HCT116 (cell line): ENCODE measurements at regions not wholly inside any gene's neighbourhood (a gene's known extent, or its start where the extent isn't known, plus 50 kb on each side); places are given as distances from the start of the nearest gene placed in this dataset.

Experiments used
- ATAC-seq: fragments of 200-7000 bp; cut with Tn5 transposase; 2 replicates; pipeline ENCODE4 v1.9.1; 2020; ENCODE audit warnings: mild to moderate bottlenecking, moderate library complexity
- BruUV-seq: library from RNA; stranded (reverse); fragments of 400-500 nt; replicated peaks from 2 replicates; lab custom pipeline; 2021; lab: Mats Ljungman, UMichigan
- CTCF ChIA-PET: fragments of 300-600 bp; sonication (Branson Sonifier 250); formaldehyde crosslinking; loops from one replicate; lab custom pipeline; 2021; ENCODE audit warnings: antibody characterized with exemption; lab: Charles Lee
- POLR2A ChIA-PET: fragments of 300-600, 350-600 bp; sonication (Branson Sonifier 250); formaldehyde crosslinking; loops from one replicate; lab custom pipeline; 2021; ENCODE audit warnings: antibody characterized with exemption; lab: Charles Lee
- RAD21 ChIA-PET, 2 experiments: fragments of 300-600 bp; sonication (Branson Sonifier 250); formaldehyde crosslinking; loops; one replicate each; lab custom pipeline; 2023; ENCODE audit warnings: low total read pairs in 2 of 2; ENCODE audit not compliant: uncharacterized antibody in 2 of 2, unreplicated experiment in 2 of 2, low non-redundant PET in 1 of 2; lab: Charles Lee
- DNase-seq: peaks from one replicate; pipeline ENCODE4 v3.0.0-alpha.2; 2010; ENCODE audit warnings: low read depth, low spot score
- H2AFZ ChIP-seq: fragments of 200-600 bp; shearing (Covaris generic), sonication (generic); 2 replicates; pipeline ENCODE4 v1.6.1; 2017; ENCODE audit warnings: low read depth, mixed run types, mixed read lengths, antibody characterized with exemption, low read length; ENCODE audit not compliant: poor library complexity, severe bottlenecking
- H3K27ac ChIP-seq: 2 replicates; pipeline ENCODE4 v1.5.1; 2012; ENCODE audit warnings: low read depth, low read length
- H3K27me3 ChIP-seq: fragments of 200-600 bp; sonication (generic); 2 replicates; pipeline ENCODE4 v1.6.1; 2016; ENCODE audit warnings: mixed run types, low read length, mixed read lengths; ENCODE audit not compliant: insufficient read depth
- H3K36me3 ChIP-seq, 2 experiments: fragments of 200-500 bp in 1 of 2; fragments of 200-600 bp in 1 of 2; sonication (Bioruptor generic) in 1 of 2; sonication (generic) in 1 of 2; 2 replicates each; pipeline versions ENCODE4 v1.5.1 to v1.6.1; 2014 to 2016; ENCODE audit warnings: low read length in 2 of 2, inconsistent platforms in 1 of 2, mixed read lengths in 1 of 2, mixed run types in 1 of 2; ENCODE audit not compliant: insufficient read depth in 2 of 2, control insufficient read depth in 1 of 2
- H3K4me1 ChIP-seq, 2 experiments: fragments of 200-600 bp in 1 of 2; sonication (generic) in 1 of 2; 2 replicates each; pipeline versions ENCODE4 v1.5.1 to v1.6.1; 2012 to 2017; ENCODE audit warnings: low read length in 2 of 2, inconsistent platforms in 1 of 2, mild to moderate bottlenecking in 1 of 2, mixed read lengths in 1 of 2, mixed run types in 1 of 2, moderate library complexity in 1 of 2; ENCODE audit not compliant: insufficient read depth in 2 of 2, control insufficient read depth in 1 of 2
- H3K4me2 ChIP-seq: fragments of 200-600 bp; sonication (generic); 2 replicates; pipeline ENCODE4 v1.6.1; 2017; ENCODE audit warnings: mixed run types, low read length, mixed read lengths
- H3K4me3 ChIP-seq, 2 experiments: fragments of 200-600 bp in 1 of 2; sonication (generic) in 1 of 2; replicated peaks in 1 of 2; 2 replicates each; pipeline ENCODE4 v1.5.1; 2011 to 2016; ENCODE audit warnings: low read length in 2 of 2, control low read depth in 1 of 2, low read depth in 1 of 2, mild to moderate bottlenecking in 1 of 2, mixed read lengths in 1 of 2, mixed run types in 1 of 2
- H3K79me2 ChIP-seq: fragments of 200-600 bp; sonication (generic); 2 replicates; pipeline ENCODE4 v1.6.1; 2017; ENCODE audit warnings: mild to moderate bottlenecking, mixed run types, low read length, moderate library complexity, mixed read lengths; ENCODE audit not compliant: insufficient read depth
- H3K9ac ChIP-seq: fragments of 200-600 bp; sonication (generic); 2 replicates; pipeline ENCODE4 v1.6.1; 2016; ENCODE audit warnings: low read length, mixed read lengths
- H3K9me2 ChIP-seq: fragments of 200-600 bp; sonication (generic), shearing (Covaris generic); 2 replicates; pipeline ENCODE4 v1.6.1; 2017; ENCODE audit warnings: mixed run types, mild to moderate bottlenecking, moderate library complexity; ENCODE audit not compliant: insufficient read depth
- H3K9me3 ChIP-seq, 2 experiments: fragments of 200-500 bp in 1 of 2; fragments of 200-600 bp in 1 of 2; sonication (Bioruptor generic) in 1 of 2; sonication (generic) in 1 of 2; 2 replicates each; pipeline ENCODE4 v1.6.1; 2014 to 2017; ENCODE audit warnings: low read length in 2 of 2, mixed read lengths in 2 of 2, inconsistent platforms in 1 of 2, low read depth in 1 of 2, mild to moderate bottlenecking in 1 of 2, mixed run types in 1 of 2, moderate library complexity in 1 of 2; ENCODE audit not compliant: control insufficient read depth in 1 of 2, insufficient read depth in 1 of 2
- H4K20me1 ChIP-seq: fragments of 200-600 bp; sonication (generic), shearing (Covaris generic); 2 replicates; pipeline ENCODE4 v1.6.1; 2017; ENCODE audit warnings: mixed run types, mild to moderate bottlenecking, moderate library complexity; ENCODE audit not compliant: insufficient read depth
- CEBPB ChIP-seq: IDR thresholded peaks from 2 replicates; pipeline ENCODE4 v1.6.1; 2012; ENCODE audit warnings: low read depth
- ELF1 ChIP-seq: IDR thresholded peaks from 2 replicates; pipeline ENCODE4 v1.6.1; 2012; ENCODE audit warnings: low read depth, borderline replicate concordance
- FOSL1 ChIP-seq: IDR thresholded peaks from 2 replicates; pipeline ENCODE4 v1.6.1; 2012; ENCODE audit warnings: low read depth
- JUND ChIP-seq: IDR thresholded peaks from 2 replicates; pipeline ENCODE4 v1.6.1; 2012
- POLR2AphosphoS5 ChIP-seq: IDR thresholded peaks from 2 replicates; pipeline ENCODE4 v1.6.1; 2011; ENCODE audit warnings: mild to moderate bottlenecking, low read depth, low read length, moderate library complexity
- RAD21 ChIP-seq: IDR thresholded peaks from 2 replicates; pipeline ENCODE4 v1.6.1; 2012; ENCODE audit warnings: low read depth, mild to moderate bottlenecking
- SP1 ChIP-seq: IDR thresholded peaks from 2 replicates; pipeline ENCODE4 v1.6.1; 2012; ENCODE audit warnings: low read depth
- ZNF274 ChIP-seq: fragments of 200-500 bp; sonication (Bioruptor generic); IDR thresholded peaks from 2 replicates; pipeline ENCODE4 v1.6.1; 2014; ENCODE audit warnings: mild to moderate bottlenecking, low read depth, low read length, inconsistent platforms
- intact Hi-C: fragments of 100-400 bp; cut with micrococcal nuclease; formaldehyde crosslinking; loops from 2 replicates; pipeline ENCODE4 v1.10.0; 2022
- TF ChIP-seq, protein P1 (sequence below): IDR thresholded peaks from 2 replicates; pipeline ENCODE4 v1.6.1; 2011; ENCODE audit warnings: mild to moderate bottlenecking, low read length, moderate library complexity; ENCODE audit not compliant: insufficient replicate concordance; ENCODE audit errors: extremely low read depth
- TF ChIP-seq, protein P2 (sequence below): IDR thresholded peaks from 2 replicates; pipeline ENCODE4 v1.6.1; 2012; ENCODE audit warnings: low read depth
- TF ChIP-seq, protein P3 (sequence below): IDR thresholded peaks from 2 replicates; pipeline ENCODE4 v1.6.1; 2012

DNA sequence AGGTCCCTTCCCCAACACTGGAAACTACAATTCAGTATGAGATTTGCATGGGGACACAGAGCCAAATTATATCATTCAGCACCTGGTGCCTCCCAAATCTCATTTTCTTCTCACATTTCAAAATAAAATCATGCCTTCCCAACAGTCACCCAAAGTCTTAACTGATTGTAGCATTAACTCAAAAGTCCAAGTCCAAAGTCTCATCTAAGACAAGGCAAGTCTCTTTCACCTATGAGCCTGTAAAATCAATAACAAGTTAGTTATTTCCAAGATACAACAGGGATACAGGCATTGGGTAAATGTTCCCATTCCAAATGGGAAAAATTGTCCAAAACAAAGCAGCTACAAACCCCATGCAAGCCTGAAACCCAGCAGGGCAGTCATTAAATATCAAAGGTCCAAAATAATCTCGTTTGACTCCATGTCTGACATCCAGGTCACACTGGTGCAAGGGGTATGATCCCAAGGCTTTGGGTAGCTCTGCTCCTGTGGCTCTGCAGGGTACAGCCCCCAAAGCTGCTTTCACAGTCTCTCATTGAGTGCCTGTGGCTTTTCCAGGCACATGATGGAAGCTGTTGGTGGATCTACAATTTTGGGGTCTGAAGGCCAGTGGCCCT, 1370.1 kb upstream of the DDX18 start:
- ATAC-seq (no peak), DNase-seq (no peak)
- intact Hi-C loops, result no loop called here
- Histone ChIP-seq H3K9me2 (no peaks in the 10 kb centered on the region), H4K20me1 (no peaks in the 10 kb centered on the region), H3K36me3 (no peaks in the 10 kb centered on the region), H3K9ac (no peak overlapping the region), H2AFZ (no peak overlapping the region), H3K4me1 (no peaks in the 10 kb centered on the region), H3K4me2 (no peak overlapping the region), H3K27ac (no peak overlapping the region), H3K9me3 (peaks cover 8 to 24% of the 10 kb centered on the region in 2 experiments; a peak in 2 of 4 replicates), H3K79me2 (no peaks in the 10 kb centered on the region), H3K27me3 (no peaks in the 10 kb centered on the region), H3K4me3 (no peak overlapping the region)
- TF ChIP-seq SP1 (no peak), CEBPB (no peak), ELF1 (no peak), JUND (no peak), FOSL1 (no peak), ZNF274 (no peak), RAD21 (no peak), POLR2AphosphoS5 (no peak)
- TF ChIP-seq, protein P1, sequence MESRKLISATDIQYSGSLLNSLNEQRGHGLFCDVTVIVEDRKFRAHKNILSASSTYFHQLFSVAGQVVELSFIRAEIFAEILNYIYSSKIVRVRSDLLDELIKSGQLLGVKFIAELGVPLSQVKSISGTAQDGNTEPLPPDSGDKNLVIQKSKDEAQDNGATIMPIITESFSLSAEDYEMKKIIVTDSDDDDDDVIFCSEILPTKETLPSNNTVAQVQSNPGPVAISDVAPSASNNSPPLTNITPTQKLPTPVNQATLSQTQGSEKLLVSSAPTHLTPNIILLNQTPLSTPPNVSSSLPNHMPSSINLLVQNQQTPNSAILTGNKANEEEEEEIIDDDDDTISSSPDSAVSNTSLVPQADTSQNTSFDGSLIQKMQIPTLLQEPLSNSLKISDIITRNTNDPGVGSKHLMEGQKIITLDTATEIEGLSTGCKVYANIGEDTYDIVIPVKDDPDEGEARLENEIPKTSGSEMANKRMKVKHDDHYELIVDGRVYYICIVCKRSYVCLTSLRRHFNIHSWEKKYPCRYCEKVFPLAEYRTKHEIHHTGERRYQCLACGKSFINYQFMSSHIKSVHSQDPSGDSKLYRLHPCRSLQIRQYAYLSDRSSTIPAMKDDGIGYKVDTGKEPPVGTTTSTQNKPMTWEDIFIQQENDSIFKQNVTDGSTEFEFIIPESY, result no peak
- TF ChIP-seq, protein P2, sequence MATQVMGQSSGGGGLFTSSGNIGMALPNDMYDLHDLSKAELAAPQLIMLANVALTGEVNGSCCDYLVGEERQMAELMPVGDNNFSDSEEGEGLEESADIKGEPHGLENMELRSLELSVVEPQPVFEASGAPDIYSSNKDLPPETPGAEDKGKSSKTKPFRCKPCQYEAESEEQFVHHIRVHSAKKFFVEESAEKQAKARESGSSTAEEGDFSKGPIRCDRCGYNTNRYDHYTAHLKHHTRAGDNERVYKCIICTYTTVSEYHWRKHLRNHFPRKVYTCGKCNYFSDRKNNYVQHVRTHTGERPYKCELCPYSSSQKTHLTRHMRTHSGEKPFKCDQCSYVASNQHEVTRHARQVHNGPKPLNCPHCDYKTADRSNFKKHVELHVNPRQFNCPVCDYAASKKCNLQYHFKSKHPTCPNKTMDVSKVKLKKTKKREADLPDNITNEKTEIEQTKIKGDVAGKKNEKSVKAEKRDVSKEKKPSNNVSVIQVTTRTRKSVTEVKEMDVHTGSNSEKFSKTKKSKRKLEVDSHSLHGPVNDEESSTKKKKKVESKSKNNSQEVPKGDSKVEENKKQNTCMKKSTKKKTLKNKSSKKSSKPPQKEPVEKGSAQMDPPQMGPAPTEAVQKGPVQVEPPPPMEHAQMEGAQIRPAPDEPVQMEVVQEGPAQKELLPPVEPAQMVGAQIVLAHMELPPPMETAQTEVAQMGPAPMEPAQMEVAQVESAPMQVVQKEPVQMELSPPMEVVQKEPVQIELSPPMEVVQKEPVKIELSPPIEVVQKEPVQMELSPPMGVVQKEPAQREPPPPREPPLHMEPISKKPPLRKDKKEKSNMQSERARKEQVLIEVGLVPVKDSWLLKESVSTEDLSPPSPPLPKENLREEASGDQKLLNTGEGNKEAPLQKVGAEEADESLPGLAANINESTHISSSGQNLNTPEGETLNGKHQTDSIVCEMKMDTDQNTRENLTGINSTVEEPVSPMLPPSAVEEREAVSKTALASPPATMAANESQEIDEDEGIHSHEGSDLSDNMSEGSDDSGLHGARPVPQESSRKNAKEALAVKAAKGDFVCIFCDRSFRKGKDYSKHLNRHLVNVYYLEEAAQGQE, result no peak
- TF ChIP-seq, protein P3, sequence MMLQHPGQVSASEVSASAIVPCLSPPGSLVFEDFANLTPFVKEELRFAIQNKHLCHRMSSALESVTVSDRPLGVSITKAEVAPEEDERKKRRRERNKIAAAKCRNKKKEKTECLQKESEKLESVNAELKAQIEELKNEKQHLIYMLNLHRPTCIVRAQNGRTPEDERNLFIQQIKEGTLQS, result no peak
- ChIA-PET RAD21 (no interaction called here), CTCF (no interaction called here), POLR2A (no interaction called here)
- BruUV-seq, result no TSS peak
